ENCODE measurements at regions not wholly inside any gene's neighbourhood (a gene's known extent, or its start where the extent isn't known, plus 50 kb on each side); places are given as distances from the start of the nearest gene placed in this dataset.

DNA sequence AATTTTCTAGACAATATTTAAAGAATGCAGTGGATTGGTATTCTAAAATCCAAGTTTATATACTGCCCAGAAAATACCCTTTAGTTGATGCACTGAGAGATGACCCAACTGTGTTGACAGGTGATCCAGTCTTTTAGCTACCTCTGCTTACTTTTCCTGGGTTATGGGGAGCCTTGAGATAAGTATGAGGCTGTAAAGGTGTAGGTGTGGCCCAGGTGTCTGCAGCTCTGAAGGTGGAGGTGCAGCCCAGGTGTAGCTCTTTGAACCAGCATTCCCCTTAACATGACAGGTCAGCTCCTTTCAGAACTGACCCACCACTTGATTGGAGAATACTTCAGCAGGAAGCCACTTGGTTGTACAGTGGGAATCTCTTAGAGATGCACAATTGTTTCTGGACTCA, 62.3 kb upstream of the ACSL3 start:
- Histone ChIP-seq H3K9me3 (ENCODE audit: control insufficient read depth, low read length) (no peaks in the 10 kb centered on the region), H3K4me3 (ENCODE audit: low read length) (no peak overlapping the region), H3K4me1 (ENCODE audit: control insufficient read depth, insufficient read depth, low read length) (peaks cover 18% of the 10 kb centered on the region), H3K36me3 (ENCODE audit: control insufficient read depth, insufficient read depth, low read length, severe bottlenecking) (no peaks in the 10 kb centered on the region), H3K9ac (ENCODE audit: low read length) (no peak overlapping the region), H3K27me3 (replicated peaks; ENCODE audit: control insufficient read depth, insufficient read depth, low read length) (no peaks in the 10 kb centered on the region)
- DNase-seq (ENCODE audit: low read depth): no peak

- H3K36me3 ChIP-seq (ENCODE audit: control insufficient read depth, insufficient read depth, low read length, severe bottlenecking): no peaks in the 10 kb centered on the region
- peaks cover 18% of the 10 kb centered on the region for H3K4me1 ChIP-seq (ENCODE audit: control insufficient read depth, insufficient read depth, low read length)
- no peak overlapping the region for H3K9ac ChIP-seq (ENCODE audit: low read length)
- no peaks in the 10 kb centered on the region for H3K27me3 ChIP-seq (replicated peaks; ENCODE audit: control insufficient read depth, insufficient read depth, low read length)
- no peaks in the 10 kb centered on the region for H3K9me3 ChIP-seq (ENCODE audit: control insufficient read depth, low read length)
- DNase-seq (ENCODE audit: low read depth): no peak
- H3K4me3 ChIP-seq (ENCODE audit: low read length): no peak overlapping the region
Measured at GRCh38 chr2:222799262-222799918, 61.4 kb upstream of the ACSL3 start.

GRCh38 chr2:222802514-222803196, 58.2 kb upstream of the ACSL3 start:
- peaks cover 17% of the 10 kb centered on the region for H3K4me1 ChIP-seq (ENCODE audit: control insufficient read depth, insufficient read depth, low read length)
- H3K4me3 ChIP-seq (ENCODE audit: low read length): no peak overlapping the region
- H3K9me3 ChIP-seq (ENCODE audit: control insufficient read depth, low read length): no peaks in the 10 kb centered on the region
- no peak overlapping the region for H3K9ac ChIP-seq (ENCODE audit: low read length)
- no peak for DNase-seq (ENCODE audit: low read depth)
- H3K27me3 ChIP-seq (replicated peaks; ENCODE audit: control insufficient read depth, insufficient read depth, low read length): no peaks in the 10 kb centered on the region
- no peaks in the 10 kb centered on the region for H3K36me3 ChIP-seq (ENCODE audit: control insufficient read depth, insufficient read depth, low read length, severe bottlenecking)

GRCh38 chr2:222804351-222804750, 56.5 kb upstream of the ACSL3 start:
- H3K9me3 ChIP-seq (ENCODE audit: control insufficient read depth, low read length): no peaks in the 10 kb centered on the region
- no peak for DNase-seq (ENCODE audit: low read depth)
- H3K36me3 ChIP-seq (ENCODE audit: control insufficient read depth, insufficient read depth, low read length, severe bottlenecking): no peaks in the 10 kb centered on the region
- peaks cover 14% of the 10 kb centered on the region for H3K4me1 ChIP-seq (ENCODE audit: control insufficient read depth, insufficient read depth, low read length)
- H3K27me3 ChIP-seq (replicated peaks; ENCODE audit: control insufficient read depth, insufficient read depth, low read length): no peaks in the 10 kb centered on the region
- H3K4me3 ChIP-seq (ENCODE audit: low read length): no peak overlapping the region
- no peak overlapping the region for H3K9ac ChIP-seq (ENCODE audit: low read length)

DNA sequence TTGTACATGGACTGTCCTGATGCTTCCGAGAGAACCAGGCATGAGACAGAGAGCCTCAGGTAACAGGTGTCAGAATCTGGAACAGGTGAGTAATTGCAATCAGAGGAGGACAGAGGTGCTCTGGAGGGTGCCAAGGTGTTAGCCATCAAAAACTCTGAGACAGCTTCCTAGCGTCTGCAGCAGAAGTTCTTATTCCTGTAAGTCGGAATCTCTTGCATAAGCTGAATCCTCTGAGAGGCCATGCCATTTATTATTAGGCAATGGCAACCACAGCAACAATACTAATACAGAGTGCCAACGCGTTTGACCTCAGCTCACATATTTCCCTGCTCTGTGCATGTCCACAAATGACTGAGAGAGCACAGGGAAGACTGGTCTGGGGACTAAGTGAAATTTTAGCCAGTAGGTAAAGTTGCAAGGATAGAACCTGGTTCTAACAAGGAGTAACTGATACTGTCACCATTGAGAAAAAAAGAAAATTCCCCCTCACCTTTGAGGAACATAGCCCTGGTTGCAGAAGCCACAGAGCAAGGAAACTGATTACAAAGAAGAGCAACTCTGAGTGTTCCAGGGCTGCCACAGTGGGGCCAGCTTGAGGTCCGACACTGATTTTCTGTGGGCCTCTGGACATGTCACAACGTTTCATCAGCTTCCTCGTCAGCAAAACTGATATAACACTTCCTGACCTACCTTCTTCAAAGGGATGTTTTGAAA, 55.1 kb upstream of the ACSL3 start:
- DNase-seq (ENCODE audit: low read depth): no peak
- Histone ChIP-seq H3K9ac (ENCODE audit: low read length) (no peak overlapping the region), H3K9me3 (ENCODE audit: control insufficient read depth, low read length) (no peaks in the 10 kb centered on the region), H3K36me3 (ENCODE audit: control insufficient read depth, insufficient read depth, low read length, severe bottlenecking) (no peaks in the 10 kb centered on the region), H3K4me3 (ENCODE audit: low read length) (no peak overlapping the region), H3K27me3 (replicated peaks; ENCODE audit: control insufficient read depth, insufficient read depth, low read length) (no peaks in the 10 kb centered on the region), H3K4me1 (ENCODE audit: control insufficient read depth, insufficient read depth, low read length) (peaks cover 14% of the 10 kb centered on the region)

DNA sequence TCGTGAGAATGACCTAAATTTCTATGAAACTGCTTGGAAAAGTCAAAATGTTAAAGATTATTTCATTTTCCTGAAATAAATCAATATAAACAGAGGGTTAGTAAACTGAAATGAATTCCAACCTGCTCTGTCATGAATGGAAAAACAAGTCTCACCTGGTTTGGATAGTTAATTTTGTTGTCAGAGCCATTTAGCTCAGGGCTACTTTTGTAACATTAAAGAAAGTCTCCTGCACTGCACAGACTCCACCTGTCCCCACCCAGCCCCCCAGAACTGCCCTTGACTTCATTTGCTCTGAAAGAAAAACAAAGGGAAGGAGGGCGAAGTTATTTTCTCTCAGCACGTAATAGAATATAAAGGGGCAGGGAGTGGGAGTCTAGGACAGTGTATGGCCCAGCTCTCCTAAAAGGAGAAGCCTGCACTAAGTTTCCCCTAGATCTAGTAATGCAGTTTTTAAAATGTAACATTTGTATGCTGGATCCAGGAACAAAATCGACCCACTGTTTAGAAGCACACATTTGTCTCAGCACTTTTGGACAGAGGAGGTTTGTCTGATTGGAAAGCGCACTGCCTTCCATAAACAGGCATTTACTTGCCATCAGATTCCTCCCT, 54.2 kb upstream of the ACSL3 start:
- Histone ChIP-seq H3K4me3 (ENCODE audit: low read length) (no peak overlapping the region), H3K9me3 (ENCODE audit: control insufficient read depth, low read length) (no peaks in the 10 kb centered on the region), H3K36me3 (ENCODE audit: control insufficient read depth, insufficient read depth, low read length, severe bottlenecking) (no peaks in the 10 kb centered on the region), H3K9ac (ENCODE audit: low read length) (no peak overlapping the region), H3K4me1 (ENCODE audit: control insufficient read depth, insufficient read depth, low read length) (peaks cover 14% of the 10 kb centered on the region), H3K27me3 (replicated peaks; ENCODE audit: control insufficient read depth, insufficient read depth, low read length) (no peaks in the 10 kb centered on the region)
- no peak for DNase-seq (ENCODE audit: low read depth)

DNA sequence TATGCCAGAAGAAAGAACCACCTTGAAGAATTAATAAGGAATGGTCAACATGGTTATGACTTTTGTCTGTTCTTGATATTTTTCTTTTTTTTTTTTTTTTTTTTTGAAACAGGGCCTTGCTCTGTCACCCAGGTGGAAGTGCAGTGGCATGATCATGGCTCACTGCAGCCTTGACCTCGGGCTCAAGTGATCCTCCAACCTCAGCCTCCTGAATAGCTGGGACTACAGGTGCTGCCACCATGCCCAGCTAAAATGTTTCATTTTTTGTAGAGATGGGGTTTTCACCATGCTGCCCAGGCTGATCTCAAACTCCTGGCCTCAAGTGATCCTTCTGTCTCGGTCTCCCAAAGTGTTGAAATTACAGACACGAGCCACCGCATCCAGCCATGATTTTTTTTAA, 53.4 kb upstream of the ACSL3 start:
- DNase-seq (ENCODE audit: low read depth): no peak
- Histone ChIP-seq H3K4me3 (ENCODE audit: low read length) (no peak overlapping the region), H3K4me1 (ENCODE audit: control insufficient read depth, insufficient read depth, low read length) (peaks cover 14% of the 10 kb centered on the region), H3K9me3 (ENCODE audit: control insufficient read depth, low read length) (no peaks in the 10 kb centered on the region), H3K9ac (ENCODE audit: low read length) (no peak overlapping the region), H3K36me3 (ENCODE audit: control insufficient read depth, insufficient read depth, low read length, severe bottlenecking) (no peaks in the 10 kb centered on the region), H3K27me3 (replicated peaks; ENCODE audit: control insufficient read depth, insufficient read depth, low read length) (no peaks in the 10 kb centered on the region)

DNA sequence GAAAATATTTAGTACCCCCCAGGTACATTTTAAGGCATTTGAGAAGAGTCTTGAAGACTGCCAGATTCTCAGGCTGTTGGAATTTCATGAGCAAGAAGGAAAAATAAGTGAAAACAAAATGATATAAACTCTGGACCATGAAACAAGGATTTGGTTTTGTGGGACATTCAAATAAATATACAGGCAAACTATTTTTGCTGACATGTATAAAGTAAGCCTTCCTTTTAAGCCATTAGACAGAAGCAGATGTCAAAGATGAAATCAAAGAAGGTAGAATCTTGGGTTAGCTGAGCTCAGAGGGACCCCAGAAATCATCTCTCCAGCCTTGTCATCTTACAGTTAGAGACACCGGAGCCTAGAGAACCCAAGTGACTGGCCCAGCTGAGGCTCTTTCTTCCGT, 51.3 kb upstream of the ACSL3 start:
- Histone ChIP-seq H3K9me3 (ENCODE audit: control insufficient read depth, low read length) (no peaks in the 10 kb centered on the region), H3K36me3 (ENCODE audit: control insufficient read depth, insufficient read depth, low read length, severe bottlenecking) (no peaks in the 10 kb centered on the region), H3K4me3 (ENCODE audit: low read length) (no peak overlapping the region), H3K27me3 (replicated peaks; ENCODE audit: control insufficient read depth, insufficient read depth, low read length) (no peaks in the 10 kb centered on the region), H3K4me1 (ENCODE audit: control insufficient read depth, insufficient read depth, low read length) (peaks cover 14% of the 10 kb centered on the region), H3K9ac (ENCODE audit: low read length) (no peak overlapping the region)
- DNase-seq (ENCODE audit: low read depth): no peak

- H3K27me3 ChIP-seq (replicated peaks; ENCODE audit: control insufficient read depth, insufficient read depth, low read length): no peaks in the 10 kb centered on the region
- DNase-seq (ENCODE audit: low read depth): no peak
Measured at GRCh38 chr2:222810044-222810443, 50.8 kb upstream of the ACSL3 start.

More at GRCh38 chr2:222810044-222810443, 50.8 kb upstream of the ACSL3 start:
- peaks cover 12% of the 10 kb centered on the region for H3K4me1 ChIP-seq (ENCODE audit: control insufficient read depth, insufficient read depth, low read length)
- no peak overlapping the region for H3K9ac ChIP-seq (ENCODE audit: low read length)
- H3K36me3 ChIP-seq (ENCODE audit: control insufficient read depth, insufficient read depth, low read length, severe bottlenecking): no peaks in the 10 kb centered on the region
- H3K4me3 ChIP-seq (ENCODE audit: low read length): no peak overlapping the region
- no peaks in the 10 kb centered on the region for H3K9me3 ChIP-seq (ENCODE audit: control insufficient read depth, low read length)
